Smooth muscle cell (in vitro differentiated cells): ENCODE measurements at regions not wholly inside any gene's neighbourhood (a gene's known extent, or its start where the extent isn't known, plus 50 kb on each side); places are given as distances from the start of the nearest gene placed in this dataset.

Experiments used
- DNase-seq: peaks from one replicate; lab custom pipeline; 2025; ENCODE audit not compliant: unreplicated experiment; lab: John Stamatoyannopoulos, UW
- H2AFZ ChIP-seq: fragments of 200-600 bp; sonication (generic); 2 replicates; pipeline ENCODE4 v1.6.0; 2016; ENCODE audit warnings: antibody characterized with exemption, low read depth, mild to moderate bottlenecking
- H3F3A ChIP-seq: fragments of 200-600 bp; sonication (generic); 2 replicates; pipeline ENCODE4 v1.6.0; 2017; ENCODE audit warnings: antibody characterized with exemption, low read depth
- H3K27ac ChIP-seq: fragments of 200-600 bp; sonication (generic); 2 replicates; pipeline ENCODE4 v1.5.1; 2016; ENCODE audit warnings: low read depth, mild to moderate bottlenecking
- H3K27me3 ChIP-seq: fragments of 200-600 bp; sonication (generic); 2 replicates; pipeline ENCODE4 v1.6.1; 2016; ENCODE audit warnings: low read depth, mild to moderate bottlenecking
- H3K36me3 ChIP-seq: fragments of 200-600 bp; sonication (generic); 2 replicates; pipeline ENCODE4 v1.5.1; 2016; ENCODE audit warnings: low read depth
- H3K4me1 ChIP-seq: fragments of 200-600 bp; sonication (generic); 2 replicates; pipeline ENCODE4 v1.5.1; 2016; ENCODE audit warnings: low read depth
- H3K4me2 ChIP-seq: fragments of 200-600 bp; sonication (generic); 2 replicates; pipeline ENCODE4 v1.6.0; 2016; ENCODE audit warnings: mild to moderate bottlenecking
- H3K4me3 ChIP-seq: fragments of 200-600 bp; sonication (generic); 2 replicates; pipeline ENCODE4 v1.5.1; 2016; ENCODE audit warnings: mild to moderate bottlenecking
- H3K79me2 ChIP-seq: fragments of 200-600 bp; sonication (generic); 2 replicates; pipeline ENCODE4 v1.6.0; 2016; ENCODE audit warnings: low read depth, mild to moderate bottlenecking
- H3K9ac ChIP-seq: fragments of 200-600 bp; sonication (generic); 2 replicates; pipeline ENCODE4 v1.6.0; 2016; ENCODE audit warnings: low read depth
- H3K9me3 ChIP-seq: fragments of 200-600 bp; sonication (generic); replicated peaks from 2 replicates; pipeline ENCODE4 v1.5.1; 2016; ENCODE audit warnings: low read depth
- H4K20me1 ChIP-seq: fragments of 200-600 bp; sonication (generic); 2 replicates; pipeline ENCODE4 v1.6.0; 2016; ENCODE audit warnings: low read depth
- CTCF ChIP-seq: fragments of 200-600 bp; sonication (generic); IDR thresholded peaks from 2 replicates; pipeline ENCODE4 v1.5.1; 2017; ENCODE audit warnings: borderline replicate concordance, mild to moderate bottlenecking, antibody characterized with exemption; ENCODE audit not compliant: insufficient read depth, poor library complexity, severe bottlenecking
- WGBS: methylation state at CpG from one replicate; pipeline ENCODE4 v1.1.7; 2016; ENCODE audit warnings: low lambda C conversion rate; 5-methylcytosine and 5-hydroxymethylcytosine counted together

GRCh38 chr4:3845094-3845743 lies 79.0 kb downstream of the ADRA2C start:
- Histone ChIP-seq H3K4me3 (no peak overlapping the region), H3K36me3 (no peaks in the 10 kb centered on the region), H3K9me3 (no peaks in the 10 kb centered on the region), H4K20me1 (no peaks in the 10 kb centered on the region), H3F3A (no peaks in the 10 kb centered on the region), H3K79me2 (no peaks in the 10 kb centered on the region), H3K4me1 (peaks cover 3% of the 10 kb centered on the region), H2AFZ (no peak overlapping the region), H3K27me3 (no peaks in the 10 kb centered on the region), H3K9ac (no peak overlapping the region), H3K4me2 (no peak overlapping the region), H3K27ac (no peak overlapping the region)
- 61% methylated on average over 8 of the region's 8 CpGs for whole genome bisulfite sequencing
- no peak for DNase-seq
- no peak for TF ChIP-seq CTCF

GRCh38 chr4:3845744-3846429 lies 79.7 kb downstream of the ADRA2C start:
- no peaks in the 10 kb centered on the region for H3K27me3 ChIP-seq
- 92% methylated on average over 9 of the region's 9 CpGs for WGBS
- H3K9me3 ChIP-seq: no peaks in the 10 kb centered on the region
- no peaks in the 10 kb centered on the region for H4K20me1 ChIP-seq
- no peak overlapping the region for H3K27ac ChIP-seq
- peaks cover 3% of the 10 kb centered on the region for H3K4me1 ChIP-seq
- H2AFZ ChIP-seq: no peak overlapping the region
- no peak for TF ChIP-seq CTCF
- no peak overlapping the region for H3K4me2 ChIP-seq
- DNase-seq: no peak
- no peaks in the 10 kb centered on the region for H3K36me3 ChIP-seq
- no peak overlapping the region for H3K9ac ChIP-seq
- H3F3A ChIP-seq: no peaks in the 10 kb centered on the region
- H3K4me3 ChIP-seq: no peak overlapping the region
- no peaks in the 10 kb centered on the region for H3K79me2 ChIP-seq

GRCh38 chr4:3847211-3847940 lies 81.2 kb downstream of the ADRA2C start:
- TF ChIP-seq CTCF: no peak
- WGBS: 88% methylated on average over 11 of the region's 11 CpGs
- Histone ChIP-seq H3K4me1 (peaks cover 2% of the 10 kb centered on the region), H3K27ac (no peak overlapping the region), H3K9me3 (no peaks in the 10 kb centered on the region), H3K9ac (no peak overlapping the region), H3K36me3 (no peaks in the 10 kb centered on the region), H3F3A (no peaks in the 10 kb centered on the region), H3K4me2 (no peak overlapping the region), H3K27me3 (peaks cover 2% of the 10 kb centered on the region), H4K20me1 (no peaks in the 10 kb centered on the region), H2AFZ (no peak overlapping the region), H3K79me2 (no peaks in the 10 kb centered on the region), H3K4me3 (no peak overlapping the region)
- DNase-seq: no peak
